ENCODE measurements at regions not wholly inside any gene's neighbourhood (a gene's known extent, or its start where the extent isn't known, plus 50 kb on each side); places are given as distances from the start of the nearest gene placed in this dataset.

GRCh38 chr4:163816494-163816893, 322.0 kb downstream of the TMA16 start:
- TF ChIP-seq CTCF (tag by site-specific recombination; IDR thresholded peaks at IDR 0.05), result no peak
- no peak for TF ChIP-seq ZNF274 (IDR thresholded peaks at IDR 0.05; ENCODE audit: low read length)
- no peak for TF ChIP-seq ZNF274 (tag by site-specific recombination; IDR thresholded peaks at IDR 0.05; ENCODE audit: borderline replicate concordance)
- TF ChIP-seq ZNF18 (tag by site-specific recombination; IDR thresholded peaks at IDR 0.05), result no peak
- no peak for TF ChIP-seq ZBTB1 (tag by site-specific recombination; IDR thresholded peaks at IDR 0.05)
